EH (cell line): ENCODE measurements at regions not wholly inside any gene's neighbourhood (a gene's known extent, or its start where the extent isn't known, plus 50 kb on each side); places are given as distances from the start of the nearest gene placed in this dataset.
"Not testable (repeated sequence)": the region's sequence is repeated elsewhere in the genome, so short reads cannot be mapped to it uniquely, and the experiment has no call there.

Source experiments
- DNase-seq: peaks from one replicate; pipeline ENCODE4 v3.0.0-alpha.2; 2015; ENCODE audit warnings: low read depth

DNA sequence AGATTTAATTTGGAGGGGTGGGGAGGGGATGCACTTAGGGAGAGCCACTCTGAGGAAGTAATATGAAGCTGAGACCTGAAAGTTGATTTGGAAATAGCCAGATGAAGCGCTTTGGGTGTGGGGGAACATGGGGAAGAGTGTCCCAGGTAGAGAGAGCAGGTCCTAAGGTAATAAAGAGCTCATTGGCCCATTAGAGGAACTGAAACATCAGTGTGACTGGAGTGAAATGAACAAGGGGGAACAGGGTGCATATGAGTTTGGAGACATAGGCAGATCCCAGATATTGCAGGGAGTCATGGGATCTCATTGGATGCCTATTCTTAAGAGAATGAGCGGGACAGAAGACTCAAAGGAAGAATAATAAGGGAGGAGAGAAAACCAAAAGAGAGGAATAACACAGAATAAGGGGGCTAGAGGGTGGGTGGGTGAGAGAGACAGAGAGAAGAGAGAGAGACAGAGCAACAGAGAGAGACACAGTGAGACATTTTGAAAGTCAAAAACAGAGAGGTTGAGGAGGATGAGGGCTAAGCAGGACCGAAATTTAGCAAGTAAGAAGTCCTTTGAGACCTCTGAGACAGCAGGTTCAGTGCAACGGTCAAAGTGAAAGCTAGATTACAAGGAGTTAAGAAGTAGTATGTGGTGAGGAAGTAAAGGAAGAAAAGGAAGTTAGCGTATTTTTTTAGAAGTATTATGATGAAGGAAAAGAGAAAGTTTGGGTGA lies 54.1 kb upstream of the NOTCH2NLA start:
- not testable (repeated sequence) for DNase-seq

DNA sequence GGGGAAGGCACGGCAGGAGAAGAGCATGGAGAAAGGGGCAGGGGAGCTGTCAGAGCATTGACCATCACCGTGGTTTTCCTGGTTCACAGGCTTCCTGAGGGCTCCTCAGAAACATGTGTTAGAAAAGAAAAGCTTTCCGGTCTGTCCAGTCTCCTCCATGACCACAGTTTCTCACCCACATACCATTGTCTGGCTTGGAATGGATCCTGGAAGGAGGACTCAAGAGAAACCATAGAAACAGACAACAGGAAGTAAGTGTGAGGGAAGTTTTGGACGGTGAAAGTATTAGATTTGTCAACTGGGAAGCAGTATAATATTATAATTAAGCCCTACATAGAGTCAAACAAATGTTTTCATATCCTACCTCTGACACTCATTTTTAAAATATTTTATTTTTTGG lies 52.7 kb upstream of the NOTCH2NLA start:
- not testable (repeated sequence) for DNase-seq

DNA sequence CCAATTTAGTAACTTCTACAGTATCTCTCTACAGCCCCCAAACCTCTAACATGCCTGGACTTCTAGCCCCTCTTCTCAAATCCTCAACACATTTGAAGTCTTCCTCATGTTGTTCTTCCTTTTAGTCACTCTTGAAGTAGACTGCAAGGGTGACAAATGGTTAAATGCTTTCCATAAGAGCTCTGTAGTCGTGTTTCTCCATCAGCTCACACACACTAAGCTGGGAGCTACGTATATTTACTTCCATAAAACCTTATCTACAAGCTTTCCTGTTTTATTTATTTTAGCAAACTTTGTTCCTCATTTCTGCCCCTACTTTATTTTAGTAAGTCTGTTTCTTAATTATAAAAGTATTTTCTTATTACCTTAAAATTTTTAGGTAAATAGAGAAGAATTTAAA lies 49.9 kb upstream of the NOTCH2NLA start:
- DNase-seq, result not testable (repeated sequence)
